ENCODE measurements at regions not wholly inside any gene's neighbourhood (a gene's known extent, or its start where the extent isn't known, plus 50 kb on each side); places are given as distances from the start of the nearest gene placed in this dataset.

- TF ChIP-seq CTCF (IDR thresholded peaks at IDR 0.05): no peak
- TF ChIP-seq POLR2A (IDR thresholded peaks at IDR 0.05): no peak
These were observed 241.1 kb upstream of the DCN start for GRCh38 chr12:91423693-91424050.

All from uterus (tissue), 2 donors.